H9 (cell line): ENCODE measurements at regions not wholly inside any gene's neighbourhood (a gene's known extent, or its start where the extent isn't known, plus 50 kb on each side); places are given as distances from the start of the nearest gene placed in this dataset.

Experiments used
- DNase-seq: peaks from one replicate; pipeline ENCODE4 v3.0.0-alpha.2; 2017
- H2AFZ ChIP-seq: one replicate; pipeline ENCODE4 v1.6.1; 2013; ENCODE audit warnings: mild to moderate bottlenecking, low read length, control low read depth, moderate library complexity
- H2AK5ac ChIP-seq: 2 replicates; pipeline ENCODE4 v1.6.1; 2013; ENCODE audit warnings: low read length, control low read depth, mixed read lengths; ENCODE audit not compliant: insufficient read length
- H2BK120ac ChIP-seq: one replicate; pipeline ENCODE4 v1.6.1; 2013; ENCODE audit warnings: low read depth, mild to moderate bottlenecking, low read length, control low read depth, inconsistent platforms; ENCODE audit not compliant: poor library complexity, severe bottlenecking
- H2BK12ac ChIP-seq: 2 replicates; pipeline ENCODE4 v1.6.1; 2013; ENCODE audit warnings: low read length, control low read depth, mixed read lengths, low read depth; ENCODE audit not compliant: insufficient read length
- H2BK15ac ChIP-seq: 2 replicates; pipeline ENCODE4 v1.6.1; 2013; ENCODE audit warnings: low read depth, low read length, control low read depth
- H2BK20ac ChIP-seq: one replicate; pipeline ENCODE4 v1.6.1; 2013; ENCODE audit warnings: low read depth, mild to moderate bottlenecking, low read length, control low read depth, inconsistent platforms; ENCODE audit not compliant: poor library complexity, severe bottlenecking
- H2BK5ac ChIP-seq: 2 replicates; pipeline ENCODE4 v1.6.1; 2013; ENCODE audit warnings: low read length, control low read depth, mixed read lengths; ENCODE audit not compliant: insufficient read length
- H3K14ac ChIP-seq: 2 replicates; pipeline ENCODE4 v1.6.1; 2013; ENCODE audit warnings: low read length, control low read depth; ENCODE audit not compliant: insufficient read depth
- H3K18ac ChIP-seq: 2 replicates; pipeline ENCODE4 v1.6.1; 2013; ENCODE audit warnings: low read depth, mild to moderate bottlenecking, mixed read lengths, low read length, control low read depth; ENCODE audit not compliant: insufficient read length
- H3K23ac ChIP-seq: 2 replicates; pipeline ENCODE4 v1.6.1; 2013; ENCODE audit warnings: low read length, control low read depth, mixed read lengths, low read depth; ENCODE audit not compliant: insufficient read length
- H3K23me2 ChIP-seq: 2 replicates; pipeline ENCODE4 v1.6.1; 2013; ENCODE audit warnings: low read depth, mild to moderate bottlenecking, mixed read lengths, low read length, control low read depth; ENCODE audit not compliant: insufficient read length, poor library complexity, severe bottlenecking
- H3K27ac ChIP-seq: 2 replicates; pipeline ENCODE4 v1.5.1; 2013; ENCODE audit warnings: low read length, control low read depth, mixed read lengths, low read depth; ENCODE audit not compliant: insufficient read length
- H3K27me3 ChIP-seq: 2 replicates; pipeline ENCODE4 v1.6.1; 2013; ENCODE audit warnings: low read length, control low read depth, inconsistent platforms; ENCODE audit not compliant: insufficient read depth
- H3K4ac ChIP-seq: 2 replicates; pipeline ENCODE4 v1.6.1; 2013; ENCODE audit warnings: low read depth, mild to moderate bottlenecking, control low read depth, inconsistent platforms, low read length, moderate library complexity
- H3K4me1 ChIP-seq: 2 replicates; pipeline ENCODE4 v1.6.1; 2013; ENCODE audit warnings: low read length, control low read depth, inconsistent platforms; ENCODE audit not compliant: insufficient read depth
- H3K4me2 ChIP-seq: 2 replicates; pipeline ENCODE4 v1.6.1; 2013; ENCODE audit warnings: low read length, control low read depth, mixed read lengths; ENCODE audit not compliant: insufficient read length, insufficient read depth
- H3K56ac ChIP-seq: 2 replicates; pipeline ENCODE4 v1.6.1; 2013; ENCODE audit warnings: low read depth, mild to moderate bottlenecking, mixed read lengths, low read length, control low read depth; ENCODE audit not compliant: insufficient read length
- H3K79me1 ChIP-seq: 2 replicates; pipeline ENCODE4 v1.6.1; 2013; ENCODE audit warnings: low read depth, mild to moderate bottlenecking, moderate library complexity, low read length, control low read depth, inconsistent platforms; ENCODE audit not compliant: insufficient read depth, poor library complexity, severe bottlenecking
- H3K79me2 ChIP-seq: 2 replicates; pipeline ENCODE4 v1.6.1; 2013; ENCODE audit warnings: low read length, control low read depth, inconsistent platforms; ENCODE audit not compliant: insufficient read depth
- H3K9ac ChIP-seq: 2 replicates; pipeline ENCODE4 v1.6.1; 2013; ENCODE audit warnings: low read length, control low read depth, mixed read lengths; ENCODE audit not compliant: insufficient read length; ENCODE audit errors: extremely low read depth
- H3K9me3 ChIP-seq: one replicate; pipeline ENCODE4 v1.6.1; 2013; ENCODE audit warnings: low read depth, low read length, inconsistent platforms; ENCODE audit not compliant: control insufficient read depth
- H3T11ph ChIP-seq: one replicate; pipeline ENCODE4 v1.6.1; 2013; ENCODE audit warnings: mild to moderate bottlenecking, low read length, control low read depth, inconsistent platforms
- H4K20me1 ChIP-seq: one replicate; pipeline ENCODE4 v1.6.1; 2013; ENCODE audit not compliant: control insufficient read depth, insufficient read length, insufficient read depth
- H4K5ac ChIP-seq: 2 replicates; pipeline ENCODE4 v1.6.1; 2013; ENCODE audit warnings: low read depth, mild to moderate bottlenecking, mixed read lengths, low read length, control low read depth; ENCODE audit not compliant: insufficient read length
- H4K8ac ChIP-seq: replicated peaks from 2 replicates; pipeline ENCODE4 v1.6.1; 2013; ENCODE audit warnings: low read length, control low read depth, mixed read lengths, low read depth; ENCODE audit not compliant: insufficient read length
- H4K91ac ChIP-seq: 2 replicates; pipeline ENCODE4 v1.6.1; 2013; ENCODE audit warnings: low read depth, mild to moderate bottlenecking, moderate library complexity, mixed read lengths, low read length, control low read depth; ENCODE audit not compliant: insufficient read length
- H3K27ac Mint-ChIP-seq, 3 experiments: 2 replicates in 2 of 3; 3 replicates in 1 of 3; pipeline ENCODE4 v1.8.0; 2020 to 2021; ENCODE audit warnings: mixed read lengths in 3 of 3, mild to moderate bottlenecking in 1 of 3, moderate library complexity in 1 of 3
- H3K27me3 Mint-ChIP-seq: 2 replicates; pipeline ENCODE4 v1.8.0; 2021; ENCODE audit warnings: low read depth, mild to moderate bottlenecking, moderate library complexity, mixed read lengths
- H3K36me3 Mint-ChIP-seq, 3 experiments: 2 replicates in 2 of 3; 3 replicates in 1 of 3; pipeline ENCODE4 v1.8.0; 2020 to 2021; ENCODE audit warnings: low read depth in 3 of 3, mixed read lengths in 3 of 3; ENCODE audit not compliant: insufficient read depth in 1 of 3
- H3K4me1 Mint-ChIP-seq, 2 experiments: 2 replicates each; pipeline ENCODE4 v1.8.0; 2020; ENCODE audit warnings: mixed read lengths in 2 of 2
- H3K4me3 Mint-ChIP-seq, 2 experiments: 2 replicates in 1 of 2; 3 replicates in 1 of 2; pipeline ENCODE4 v1.8.0; 2020 to 2021; ENCODE audit warnings: mild to moderate bottlenecking in 2 of 2, mixed read lengths in 2 of 2, moderate library complexity in 1 of 2
- H3K9me3 Mint-ChIP-seq, 2 experiments: 2 replicates in 1 of 2; 3 replicates in 1 of 2; pipeline ENCODE4 v1.8.0; 2020; ENCODE audit warnings: mild to moderate bottlenecking in 2 of 2, mixed read lengths in 2 of 2, moderate library complexity in 1 of 2
- WGBS: extraction: QIAGEN DNeasy Blood & Tissue Kit; methylation state at CpG from one replicate; pipeline ENCODE4 v1.1.7; 2013; ENCODE audit warnings: missing lambda C conversion rate, low lambda C conversion rate, mixed read lengths; ENCODE audit not compliant: insufficient read length; ENCODE audit errors: extremely low coverage; 5-methylcytosine and 5-hydroxymethylcytosine counted together
- TF ChIP-seq, protein P1 (sequence below): fragments of 200-600 bp; sonication (generic); conservative IDR thresholded peaks from 3 replicates; pipeline ENCODE4 v1.8.0; 2021; ENCODE audit warnings: antibody characterized with exemption, mild to moderate bottlenecking

DNA sequence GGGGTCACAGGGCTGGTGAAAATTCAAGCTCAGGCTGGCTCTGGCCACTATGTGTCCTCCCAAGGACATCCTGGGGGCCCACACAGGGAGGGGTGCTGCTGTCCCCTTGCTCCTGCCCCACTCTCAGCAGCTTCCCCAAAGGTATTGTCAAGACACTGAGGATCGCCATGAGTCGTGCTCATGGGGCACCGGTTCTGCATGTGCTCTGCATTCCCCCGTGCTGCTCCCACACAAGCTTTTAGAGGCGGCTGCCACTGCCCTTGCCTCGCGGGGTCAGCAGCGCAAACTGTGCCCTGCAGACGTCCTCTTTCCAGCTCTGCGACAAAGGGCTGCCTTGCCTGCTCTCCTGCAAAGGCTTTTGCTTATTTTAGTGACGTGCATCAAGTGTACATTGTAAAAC is 179.8 kb downstream of the ERMARD start:
- H3K27ac Mint-ChIP-seq: no peak overlapping the region
- Histone ChIP-seq H3K9me3 (no peaks in the 10 kb centered on the region), H3K14ac (no peak overlapping the region), H3K56ac (no peak overlapping the region), H4K91ac (no peak overlapping the region), H2AK5ac (no peak overlapping the region), H2BK12ac (no peak overlapping the region), H3K27me3 (no peaks in the 10 kb centered on the region; the same call in 1 of the 2 replicates), H3K4ac (no peak overlapping the region), H3K79me1 (no peaks in the 10 kb centered on the region), H2AFZ (no peak overlapping the region), H2BK120ac (no peak overlapping the region), H3K23me2 (no peaks in the 10 kb centered on the region), H4K8ac (no peak overlapping the region), H3K23ac (no peak overlapping the region), H3K9ac (no peak overlapping the region), H3K4me2 (no peak overlapping the region), H4K5ac (no peak overlapping the region), H3T11ph (no peak overlapping the region), H2BK15ac (no peak overlapping the region), H3K4me1 (no peaks in the 10 kb centered on the region), H2BK5ac (no peak overlapping the region), H4K20me1 (no peaks in the 10 kb centered on the region), H2BK20ac (no peak overlapping the region), H3K18ac (no peak overlapping the region), H3K27ac (no peak overlapping the region), H3K79me2 (no peaks in the 10 kb centered on the region)
- DNase-seq: no peak
- H3K9me3 Mint-ChIP-seq: peaks cover 2 to 8% of the 10 kb centered on the region in 2 experiments; a peak in 3 of 5 replicates
- TF ChIP-seq, protein P1, sequence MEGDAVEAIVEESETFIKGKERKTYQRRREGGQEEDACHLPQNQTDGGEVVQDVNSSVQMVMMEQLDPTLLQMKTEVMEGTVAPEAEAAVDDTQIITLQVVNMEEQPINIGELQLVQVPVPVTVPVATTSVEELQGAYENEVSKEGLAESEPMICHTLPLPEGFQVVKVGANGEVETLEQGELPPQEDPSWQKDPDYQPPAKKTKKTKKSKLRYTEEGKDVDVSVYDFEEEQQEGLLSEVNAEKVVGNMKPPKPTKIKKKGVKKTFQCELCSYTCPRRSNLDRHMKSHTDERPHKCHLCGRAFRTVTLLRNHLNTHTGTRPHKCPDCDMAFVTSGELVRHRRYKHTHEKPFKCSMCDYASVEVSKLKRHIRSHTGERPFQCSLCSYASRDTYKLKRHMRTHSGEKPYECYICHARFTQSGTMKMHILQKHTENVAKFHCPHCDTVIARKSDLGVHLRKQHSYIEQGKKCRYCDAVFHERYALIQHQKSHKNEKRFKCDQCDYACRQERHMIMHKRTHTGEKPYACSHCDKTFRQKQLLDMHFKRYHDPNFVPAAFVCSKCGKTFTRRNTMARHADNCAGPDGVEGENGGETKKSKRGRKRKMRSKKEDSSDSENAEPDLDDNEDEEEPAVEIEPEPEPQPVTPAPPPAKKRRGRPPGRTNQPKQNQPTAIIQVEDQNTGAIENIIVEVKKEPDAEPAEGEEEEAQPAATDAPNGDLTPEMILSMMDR: no peak
- H3K36me3 Mint-ChIP-seq: peaks cover 0 to 5% (median 0%) of the 10 kb centered on the region in 3 experiments; a peak in 3 of 7 replicates
- no CpG with 5 or more reads among the region's 11 CpGs for WGBS
- peaks cover 13 to 33% of the 10 kb centered on the region in 2 experiments for H3K4me1 Mint-ChIP-seq
- H3K27me3 Mint-ChIP-seq: peaks cover 38% of the 10 kb centered on the region
- H3K4me3 Mint-ChIP-seq: no peak overlapping the region
